ENCODE measurements at regions not wholly inside any gene's neighbourhood (a gene's known extent, or its start where the extent isn't known, plus 50 kb on each side); places are given as distances from the start of the nearest gene placed in this dataset.
"Not testable (repeated sequence)": the region's sequence is repeated elsewhere in the genome, so short reads cannot be mapped to it uniquely, and the experiment has no call there.

GRCh38 chr20:1845163-1845523 lies 50.1 kb upstream of the SIRPA start:
- DNase-seq (no peak), ATAC-seq (peak; percentile 7)
- intact Hi-C loops (cut with DNase I, micrococcal nuclease): no loop called here

DNA sequence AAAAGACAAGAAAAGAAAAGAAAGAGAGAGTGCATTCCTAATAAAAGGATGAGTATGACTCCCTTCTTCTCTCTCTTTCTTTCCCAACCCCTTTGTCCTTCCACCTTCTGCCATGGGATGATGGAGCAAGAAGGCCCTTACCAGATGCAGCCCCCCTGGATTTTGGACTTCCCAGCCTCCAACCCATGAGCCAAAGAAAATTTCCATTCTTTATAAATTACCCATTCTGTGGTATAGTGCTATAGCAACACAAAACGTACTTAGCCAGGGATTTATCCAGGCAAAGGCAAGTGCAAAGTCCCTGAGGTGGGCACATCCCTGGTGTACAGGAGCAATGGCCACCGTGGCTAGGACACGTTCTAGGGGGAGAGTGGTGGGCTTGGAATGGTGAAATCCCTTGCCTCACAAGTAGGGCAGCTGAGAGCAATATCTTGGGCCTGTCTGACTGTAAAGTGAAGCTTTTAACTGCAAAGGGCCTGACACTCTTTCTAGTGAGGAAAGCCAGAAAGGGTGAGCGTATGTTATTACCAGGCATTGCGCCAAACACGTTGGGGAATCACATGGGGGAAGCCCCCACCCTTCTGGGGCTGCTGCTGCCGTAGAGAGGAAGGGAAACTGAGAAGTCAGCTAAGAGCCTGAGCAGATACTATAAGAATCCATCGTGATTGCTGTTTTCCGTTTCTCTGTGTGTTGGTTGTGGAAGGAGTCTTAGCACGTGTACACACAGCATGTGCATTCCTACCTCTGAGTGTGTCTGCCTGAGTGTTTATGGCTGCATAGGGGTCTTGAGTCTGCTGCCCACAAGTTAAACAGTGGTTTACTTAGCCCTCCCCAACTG lies 50.7 kb upstream of the SIRPA start:
- peak; percentile 34 for ATAC-seq

GRCh38 chr20:1842281-1842680 lies 52.9 kb upstream of the SIRPA start:
- intact Hi-C loops (cut with DNase I, micrococcal nuclease): no loop called here
- DNase-seq (no peak), ATAC-seq (no peak)

More for the DNA sequence above, 50.7 kb upstream of the SIRPA start:
- peak; percentile 55 to 73 for DNase-seq
- intact Hi-C loops (cut with DNase I, micrococcal nuclease): no loop called here

GRCh38 chr20:1841554-1842140 lies 53.6 kb upstream of the SIRPA start:
- intact Hi-C loops (cut with DNase I, micrococcal nuclease): no loop called here
- ATAC-seq (no peak), DNase-seq (peak in 1 of 2 donors; percentile 62)

DNA sequence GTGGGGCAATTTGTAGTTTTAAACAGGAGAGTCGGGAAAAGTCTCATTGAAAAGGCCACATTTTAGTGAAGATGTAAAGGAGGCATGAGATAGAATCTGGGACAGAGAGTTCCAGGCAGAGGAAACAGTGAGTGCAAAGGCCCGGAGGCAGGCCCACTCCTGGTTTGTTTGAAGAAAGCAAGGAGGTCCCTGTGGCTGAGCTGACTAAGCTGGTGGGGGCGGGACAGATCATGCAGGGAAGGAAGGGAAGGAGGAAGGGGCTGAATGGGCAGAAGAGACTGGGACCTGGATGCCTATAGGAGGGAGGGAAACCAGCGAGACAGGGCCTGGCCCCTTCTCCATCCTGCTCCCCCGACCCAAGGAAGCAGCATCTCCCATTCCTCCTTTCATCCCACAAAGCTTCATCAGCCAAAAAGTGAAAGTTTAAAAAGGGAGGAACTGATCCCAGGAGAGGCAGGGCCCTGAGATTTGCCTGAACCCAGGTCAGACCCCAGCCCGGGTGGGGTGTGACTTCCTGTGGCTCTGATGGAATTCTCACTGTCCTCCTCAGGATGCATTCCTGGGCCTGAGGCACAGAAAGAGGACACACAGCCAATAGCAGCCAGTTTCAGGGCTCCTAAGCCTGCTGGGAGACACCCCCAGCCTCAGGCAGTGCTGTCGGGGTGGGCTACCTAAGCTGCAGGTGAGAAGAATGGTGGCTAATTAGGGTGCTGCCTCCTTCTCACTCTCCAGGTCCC lies 54.2 kb upstream of the SIRPA start:
- no peak for ATAC-seq
- intact Hi-C loops (cut with DNase I, micrococcal nuclease): no loop called here
- DNase-seq: no peak

- intact Hi-C loops (cut with DNase I, micrococcal nuclease); DNase-seq: not testable (repeated sequence)
- peak; percentile 42 for ATAC-seq
Measured at GRCh38 chr20:1839376-1840317, 55.6 kb upstream of the SIRPA start.

GRCh38 chr20:1838556-1839279 lies 56.5 kb upstream of the SIRPA start:
- intact Hi-C loops (cut with DNase I, micrococcal nuclease): no loop called here

GRCh38 chr20:1835186-1836035 lies 59.8 kb upstream of the SIRPA start:
- DNase-seq: no peak
- intact Hi-C loops (cut with DNase I, micrococcal nuclease): no loop called here
- ATAC-seq: no peak

More at GRCh38 chr20:1838556-1839279, 56.5 kb upstream of the SIRPA start:
- peak; percentile 48 for ATAC-seq
- peak in 1 of 2 donors; percentile 20 for DNase-seq

GRCh38 chr20:1833728-1834726 lies 61.2 kb upstream of the SIRPA start:
- ATAC-seq: no peak
- intact Hi-C loops (cut with DNase I, micrococcal nuclease): no loop called here

GRCh38 chr20:1833216-1833615 lies 62.0 kb upstream of the SIRPA start:
- DNase-seq (no peak), ATAC-seq (no peak)
- intact Hi-C loops (cut with DNase I, micrococcal nuclease): no loop called here

More at GRCh38 chr20:1833728-1834726, 61.2 kb upstream of the SIRPA start:
- no peak for DNase-seq

DNA sequence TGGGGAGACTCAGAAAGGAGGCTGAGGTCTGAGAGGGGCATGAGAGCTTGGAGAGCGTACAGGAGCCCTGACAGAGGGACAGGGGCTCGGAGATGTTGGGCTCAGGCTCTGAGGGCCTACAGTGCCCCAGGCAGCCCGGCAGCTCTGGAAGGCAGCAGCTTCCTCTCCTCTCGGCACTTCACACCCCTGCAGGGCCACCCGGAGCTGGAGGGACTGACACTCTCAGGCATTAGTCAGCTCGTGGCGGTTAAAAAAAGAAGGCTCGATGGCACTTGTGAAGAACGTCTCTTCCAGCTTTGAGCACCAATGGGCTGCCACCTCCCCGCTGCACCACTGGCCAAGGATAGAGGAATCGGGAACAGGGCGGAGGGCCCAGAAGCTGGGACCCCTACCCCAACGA lies 62.6 kb upstream of the SIRPA start:
- ATAC-seq (no peak), DNase-seq (no peak)
- intact Hi-C loops (cut with DNase I, micrococcal nuclease): no loop called here

- no peak for DNase-seq
- intact Hi-C loops (cut with DNase I, micrococcal nuclease): no loop called here
- no peak for ATAC-seq
Measured at GRCh38 chr20:1831606-1832005, 63.6 kb upstream of the SIRPA start.

GRCh38 chr20:1831096-1831495 lies 64.1 kb upstream of the SIRPA start:
- intact Hi-C loops (cut with DNase I, micrococcal nuclease): no loop called here
- DNase-seq: no peak
- no peak for ATAC-seq

DNA sequence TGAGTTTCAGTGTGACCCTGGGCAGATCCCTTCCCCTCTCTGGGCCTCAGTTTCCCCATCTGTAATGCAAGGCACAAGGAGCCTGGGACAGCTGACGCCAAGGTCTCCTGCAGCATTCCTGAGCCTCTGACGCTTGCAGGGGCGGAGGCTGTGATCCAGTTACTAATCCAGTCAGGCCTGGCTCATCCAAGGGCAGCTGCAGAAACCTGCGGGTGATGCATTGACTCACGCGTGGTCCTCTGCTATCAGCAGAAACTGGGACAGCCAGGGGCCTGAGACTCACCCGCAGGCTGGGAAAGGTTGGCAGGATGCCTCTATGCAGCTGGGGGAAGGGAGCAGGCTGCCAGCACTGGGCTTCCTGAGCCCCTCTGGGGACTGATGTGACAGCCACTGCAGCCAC lies 65.0 kb upstream of the SIRPA start:
- DNase-seq (peak in 1 of 2 donors; percentile 16), ATAC-seq (no peak)
- intact Hi-C loops (cut with DNase I, micrococcal nuclease): no loop called here

GRCh38 chr20:1829531-1829930 lies 65.7 kb upstream of the SIRPA start:
- DNase-seq (no peak), ATAC-seq (no peak)
- intact Hi-C loops (cut with DNase I, micrococcal nuclease): no loop called here

GRCh38 chr20:1828786-1829131 lies 66.4 kb upstream of the SIRPA start:
- DNase-seq (no peak), ATAC-seq (no peak)
- intact Hi-C loops (cut with DNase I, micrococcal nuclease): no loop called here
